ENCODE measurements at regions not wholly inside any gene's neighbourhood (a gene's known extent, or its start where the extent isn't known, plus 50 kb on each side); places are given as distances from the start of the nearest gene placed in this dataset.
"Not testable (repeated sequence)": the region's sequence is repeated elsewhere in the genome, so short reads cannot be mapped to it uniquely, and the experiment has no call there.

DNA sequence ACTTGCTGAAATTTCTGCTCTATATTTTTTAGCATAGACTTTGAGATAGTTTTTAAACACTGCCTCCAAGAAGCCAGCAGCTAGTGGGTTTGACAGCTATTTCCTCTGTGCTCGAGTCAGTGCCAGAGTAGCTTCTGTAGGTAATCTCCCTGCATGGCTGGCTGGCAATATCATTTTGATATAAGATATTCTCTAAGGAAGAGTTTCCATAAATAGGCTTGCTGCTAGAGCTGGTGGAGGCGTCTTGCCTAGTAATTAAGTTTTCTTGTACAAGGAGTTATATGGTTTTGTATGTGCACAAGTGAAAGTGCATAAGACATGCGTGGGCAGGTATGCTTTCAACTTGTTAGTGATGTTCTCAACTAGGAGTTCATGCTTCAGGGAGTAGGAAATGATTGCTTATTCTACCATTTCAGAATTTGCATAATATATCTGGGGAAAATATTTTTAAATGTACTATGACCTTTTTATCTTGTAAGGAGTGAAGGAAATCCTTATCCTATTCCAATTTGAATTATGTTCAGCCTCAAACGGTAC, 74.1 kb upstream of the CCL21 start:
- no peak for DNase-seq

DNA sequence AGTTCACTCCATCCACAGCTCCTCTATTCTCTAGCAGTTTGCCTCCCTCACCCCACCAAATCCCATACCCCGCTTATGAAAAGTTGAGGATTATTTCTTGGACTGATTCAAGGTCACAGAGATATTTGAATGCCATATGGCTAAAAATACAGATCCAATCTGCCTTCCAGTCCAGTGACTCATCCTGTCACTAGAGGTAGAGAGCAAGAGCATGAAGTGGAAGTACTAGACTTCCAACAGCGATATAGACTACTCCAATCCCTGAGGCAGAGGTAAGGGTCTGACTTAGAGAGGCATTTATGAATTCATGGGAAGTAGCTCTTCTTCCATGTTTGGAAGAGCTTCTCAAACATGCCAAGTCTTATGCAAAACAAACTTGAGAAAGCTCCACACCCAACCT, 72.4 kb upstream of the CCL21 start:
- DNase-seq, result no peak

DNA sequence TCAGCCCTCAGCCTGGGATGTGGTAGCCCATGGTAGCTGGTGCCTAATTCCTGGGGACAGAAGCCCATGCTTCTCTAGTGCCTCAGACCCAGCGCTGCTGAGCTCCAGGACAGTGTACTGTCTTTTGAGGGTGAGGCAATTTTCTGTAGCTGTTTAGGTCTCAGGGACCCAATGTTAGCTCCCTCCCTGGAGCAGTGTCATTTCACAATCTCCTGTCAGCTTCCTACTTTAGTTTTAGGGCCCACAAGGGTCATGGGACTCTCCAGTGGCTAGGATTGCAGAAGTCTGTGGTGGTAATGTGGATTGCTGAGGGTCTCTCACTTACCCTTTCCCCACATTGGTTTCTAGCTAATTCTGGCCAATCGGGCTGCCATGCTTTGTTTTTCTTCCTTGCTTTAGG, 67.7 kb upstream of the CCL21 start:
- no peak for DNase-seq

DNA sequence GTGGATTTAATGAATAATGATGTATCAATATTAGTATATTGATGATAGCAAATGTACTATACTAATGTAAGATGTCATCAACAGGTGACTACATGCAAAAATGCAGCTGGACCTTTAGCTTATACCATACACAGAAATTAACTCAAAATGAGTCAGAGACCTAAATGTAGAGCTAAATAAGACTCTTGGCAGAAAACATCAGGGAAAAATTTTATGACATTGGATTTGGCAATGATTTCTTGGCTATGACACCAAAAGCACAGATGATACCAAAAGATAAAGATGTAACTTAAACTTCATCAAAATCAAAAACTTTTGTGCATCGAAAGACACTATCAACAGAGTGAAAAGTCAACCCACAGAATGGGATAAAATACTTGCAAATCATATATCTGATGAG, 64.0 kb upstream of the CCL21 start:
- no peak for DNase-seq

DNA sequence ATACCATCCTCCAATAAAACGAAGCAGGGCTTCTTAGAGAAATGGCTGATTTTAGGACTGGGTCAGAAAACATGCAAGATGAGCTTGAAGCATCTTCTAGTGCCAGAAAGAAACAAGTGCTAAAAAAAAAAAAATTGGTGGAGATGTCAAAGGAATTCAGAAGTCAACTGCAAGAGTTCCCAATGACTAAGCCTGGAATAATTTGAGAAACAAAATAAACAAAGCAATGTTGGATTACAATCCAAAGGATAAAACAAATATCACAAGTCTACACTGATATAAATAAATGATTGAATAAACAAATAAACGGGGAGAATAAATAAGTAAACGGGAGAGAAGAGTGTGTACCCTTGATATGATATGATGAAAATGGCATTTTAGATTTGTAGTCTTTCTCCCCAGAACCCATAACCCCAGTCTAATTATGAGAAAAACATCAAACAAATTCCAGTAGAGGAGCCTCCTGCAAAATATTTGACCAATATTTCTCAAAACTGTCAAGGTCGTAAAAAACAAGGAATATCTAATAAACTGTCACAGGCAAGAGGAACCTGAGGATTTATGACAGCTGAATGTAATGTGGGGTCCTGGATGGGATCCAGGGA, 63.5 kb upstream of the CCL21 start:
- DNase-seq, result no peak

DNA sequence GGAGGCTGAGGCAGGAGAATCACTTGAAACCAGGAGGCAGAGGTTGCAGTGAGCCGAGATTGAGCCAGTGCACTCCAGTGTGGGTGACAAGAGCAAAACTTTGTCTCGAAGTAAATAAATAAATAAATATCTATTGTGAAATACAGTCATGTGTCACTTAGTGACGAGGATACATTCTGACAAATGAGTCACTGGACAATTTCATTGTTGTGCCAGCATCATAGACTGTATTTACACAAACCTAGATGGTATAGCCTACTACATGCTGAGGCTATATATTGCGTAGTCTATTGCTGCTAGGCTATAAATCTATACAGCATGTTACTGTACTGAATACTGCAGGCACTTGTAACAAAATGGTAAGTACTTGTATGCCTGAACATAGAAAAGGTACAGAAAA, 61.1 kb upstream of the CCL21 start:
- no peak for DNase-seq

DNA sequence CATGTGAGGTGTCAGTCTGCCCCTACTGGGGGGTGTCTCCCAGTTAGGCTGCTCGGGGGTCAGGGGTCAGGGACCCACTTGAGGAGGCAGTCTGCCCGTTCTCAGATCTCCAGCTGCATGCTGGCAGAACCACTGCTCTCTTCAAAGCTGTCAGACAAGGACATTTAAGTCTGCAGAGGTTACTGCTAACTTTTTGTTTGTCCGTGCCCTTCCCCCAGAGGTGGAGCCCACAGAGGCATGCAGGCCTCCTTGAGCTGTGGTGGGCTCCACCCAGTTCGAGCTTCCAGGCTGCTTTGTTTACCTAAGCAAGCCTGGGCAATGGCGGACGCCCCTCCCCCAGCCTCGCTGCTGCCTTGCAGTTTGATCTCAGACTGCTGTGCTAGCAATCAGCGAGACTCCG, 57.2 kb upstream of the CCL21 start:
- DNase-seq, result not testable (repeated sequence)

DNA sequence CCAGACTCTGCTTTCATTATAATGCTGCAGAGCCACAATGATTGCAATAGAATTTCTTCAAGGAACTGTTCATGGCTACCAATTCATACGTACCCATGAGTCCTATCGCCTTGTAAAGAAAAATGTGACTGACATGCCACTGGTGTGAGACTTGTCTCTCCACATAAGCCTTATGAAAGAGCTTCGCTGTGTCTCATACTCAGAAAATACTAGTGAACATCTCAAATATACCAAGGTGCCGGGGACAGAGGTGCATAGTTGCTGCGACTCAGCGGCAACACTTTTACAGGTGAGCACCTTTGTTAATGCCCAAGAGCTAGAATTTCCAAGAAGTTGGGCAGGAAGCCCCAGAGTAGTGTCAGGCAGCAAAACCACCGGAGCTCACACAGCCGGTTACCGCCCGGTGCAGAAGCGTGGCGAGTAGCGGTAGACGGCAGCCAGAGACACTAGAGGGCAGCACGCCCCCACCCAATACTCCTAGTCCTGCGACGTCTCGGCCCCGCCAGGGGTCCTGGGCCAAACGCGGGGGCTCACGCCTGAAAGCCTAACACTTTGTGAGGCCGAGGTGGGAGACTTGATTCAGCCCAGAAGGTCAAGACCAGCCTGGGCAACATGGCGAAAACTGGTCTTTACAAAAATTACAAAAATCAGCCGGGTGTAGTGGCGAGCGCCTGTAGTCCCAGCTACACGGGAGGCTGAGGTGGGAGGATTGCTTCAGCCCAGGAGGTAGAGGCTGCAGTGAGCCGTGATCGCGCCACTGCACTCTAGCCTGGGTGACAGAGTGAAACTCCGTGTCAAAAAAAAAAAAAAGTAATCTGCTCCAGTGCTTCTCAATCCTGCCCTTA, 50.5 kb upstream of the CCL21 start:
- peak; percentile 37 for DNase-seq
